BJ (cell line): ENCODE measurements at regions not wholly inside any gene's neighbourhood (a gene's known extent, or its start where the extent isn't known, plus 50 kb on each side); places are given as distances from the start of the nearest gene placed in this dataset.

Source experiments
- CTCF ChIA-PET: fragments of 350-600 bp; formaldehyde crosslinking; extraction: SDS; loops from one replicate; lab custom pipeline; 2021; ENCODE audit warnings: antibody characterized with exemption, inconsistent platforms; lab: Yijun Ruan, JAX
- POLR2A ChIA-PET: fragments of 300-600 bp; sonication (Branson Sonifier 250); formaldehyde crosslinking; extraction: SDS; loops from one replicate; lab custom pipeline; 2021; ENCODE audit warnings: antibody characterized with exemption; lab: Charles Lee
- DNase-seq: peaks from one replicate; pipeline ENCODE4 v3.0.0-alpha.2; 2011; ENCODE audit warnings: low read depth
- H3K27me3 ChIP-seq: 2 replicates; pipeline ENCODE4 v1.6.0; 2011; ENCODE audit warnings: low read length; ENCODE audit not compliant: control insufficient read depth, insufficient read depth
- H3K36me3 ChIP-seq: 2 replicates; pipeline ENCODE4 v1.5.1; 2011; ENCODE audit warnings: low read length; ENCODE audit not compliant: control insufficient read depth, insufficient read depth
- H3K4me3 ChIP-seq: 2 replicates; pipeline ENCODE4 v1.5.1; 2011; ENCODE audit warnings: low read depth, mild to moderate bottlenecking, control low read depth, low read length
- TF ChIP-seq, protein P1 (sequence below): IDR thresholded peaks from 2 replicates; pipeline ENCODE4 v1.5.1; 2011; ENCODE audit warnings: low read depth, mild to moderate bottlenecking, control low read depth, inconsistent platforms, low read length, moderate library complexity; ENCODE audit not compliant: insufficient read depth

DNA sequence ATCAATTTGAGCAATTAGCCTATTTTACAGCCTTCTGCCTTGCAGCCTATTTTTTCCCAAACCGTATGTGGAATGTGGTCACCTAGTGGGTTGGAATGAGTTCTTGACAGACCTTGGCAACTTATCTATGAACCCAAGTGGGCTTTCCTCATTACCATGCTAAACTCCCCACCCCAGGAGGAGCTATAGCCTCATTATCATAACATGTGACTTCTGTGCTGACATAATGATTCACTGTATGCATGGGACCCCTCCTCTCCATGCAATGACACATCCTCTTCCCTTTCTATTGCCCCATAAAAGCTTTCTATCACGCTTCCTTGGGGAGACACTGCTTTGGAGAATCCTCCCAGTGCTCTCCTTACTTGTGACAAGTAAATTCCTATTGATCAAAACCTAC is 83.5 kb upstream of the FHIT start:
- Histone ChIP-seq H3K27me3 (no peaks in the 10 kb centered on the region), H3K4me3 (no peak overlapping the region), H3K36me3 (no peaks in the 10 kb centered on the region)
- TF ChIP-seq, protein P1, sequence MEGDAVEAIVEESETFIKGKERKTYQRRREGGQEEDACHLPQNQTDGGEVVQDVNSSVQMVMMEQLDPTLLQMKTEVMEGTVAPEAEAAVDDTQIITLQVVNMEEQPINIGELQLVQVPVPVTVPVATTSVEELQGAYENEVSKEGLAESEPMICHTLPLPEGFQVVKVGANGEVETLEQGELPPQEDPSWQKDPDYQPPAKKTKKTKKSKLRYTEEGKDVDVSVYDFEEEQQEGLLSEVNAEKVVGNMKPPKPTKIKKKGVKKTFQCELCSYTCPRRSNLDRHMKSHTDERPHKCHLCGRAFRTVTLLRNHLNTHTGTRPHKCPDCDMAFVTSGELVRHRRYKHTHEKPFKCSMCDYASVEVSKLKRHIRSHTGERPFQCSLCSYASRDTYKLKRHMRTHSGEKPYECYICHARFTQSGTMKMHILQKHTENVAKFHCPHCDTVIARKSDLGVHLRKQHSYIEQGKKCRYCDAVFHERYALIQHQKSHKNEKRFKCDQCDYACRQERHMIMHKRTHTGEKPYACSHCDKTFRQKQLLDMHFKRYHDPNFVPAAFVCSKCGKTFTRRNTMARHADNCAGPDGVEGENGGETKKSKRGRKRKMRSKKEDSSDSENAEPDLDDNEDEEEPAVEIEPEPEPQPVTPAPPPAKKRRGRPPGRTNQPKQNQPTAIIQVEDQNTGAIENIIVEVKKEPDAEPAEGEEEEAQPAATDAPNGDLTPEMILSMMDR, result no peak
- no peak for DNase-seq
- POLR2A ChIA-PET, result no interaction called here
- CTCF ChIA-PET, result no interaction called here

- TF ChIP-seq, protein P1, result no peak
- DNase-seq, result no peak
- H3K36me3 ChIP-seq, result no peaks in the 10 kb centered on the region
- H3K27me3 ChIP-seq, result no peaks in the 10 kb centered on the region
- POLR2A ChIA-PET, result no interaction called here
- CTCF ChIA-PET, result interaction anchor here (1.4 kb wide), 1 partner anchor 14 kb away, joined by 3 read pairs; no protein-coding TSS in a partner anchor
- no peak overlapping the region for H3K4me3 ChIP-seq
Measured at GRCh38 chr3:61340931-61341461, 89.7 kb upstream of the FHIT start.

- Histone ChIP-seq H3K27me3 (no peaks in the 10 kb centered on the region), H3K36me3 (no peaks in the 10 kb centered on the region), H3K4me3 (no peak overlapping the region)
- no peak for DNase-seq
- TF ChIP-seq, protein P1, result no peak
- ChIA-PET CTCF (no interaction called here), POLR2A (no interaction called here)
Measured at GRCh38 chr3:61343543-61343942, 92.3 kb upstream of the FHIT start.

- ChIA-PET POLR2A (no interaction called here), CTCF (no interaction called here)
- H3K36me3 ChIP-seq, result no peaks in the 10 kb centered on the region
- TF ChIP-seq, protein P1, result no peak
- no peak for DNase-seq
- no peaks in the 10 kb centered on the region for H3K27me3 ChIP-seq
- H3K4me3 ChIP-seq, result no peak overlapping the region
Measured at GRCh38 chr3:61345020-61345419, 93.8 kb upstream of the FHIT start.

GRCh38 chr3:61347981-61348380 is 96.7 kb upstream of the FHIT start:
- no peak overlapping the region for H3K4me3 ChIP-seq
- no peak for DNase-seq
- TF ChIP-seq, protein P1, result no peak
- ChIA-PET POLR2A (no interaction called here), CTCF (interaction anchor here (0.6 kb wide), 1 partner anchor 267 kb away, joined by 3 read pairs; no protein-coding TSS in a partner anchor)
- H3K36me3 ChIP-seq, result no peaks in the 10 kb centered on the region
- no peaks in the 10 kb centered on the region for H3K27me3 ChIP-seq
